ENCODE measurements at regions not wholly inside any gene's neighbourhood (a gene's known extent, or its start where the extent isn't known, plus 50 kb on each side); places are given as distances from the start of the nearest gene placed in this dataset.

GRCh38 chr19:29324717-29325116, 111.8 kb upstream of the UQCRFS1 start:
- DNase-seq = no peak

GRCh38 chr19:29325241-29325975, 112.5 kb upstream of the UQCRFS1 start:
- no peak for DNase-seq

GRCh38 chr19:29326351-29326750, 113.4 kb upstream of the UQCRFS1 start:
- no peak for DNase-seq

GRCh38 chr19:29326849-29327840, 114.2 kb upstream of the UQCRFS1 start:
- DNase-seq = no peak

- DNase-seq = no peak
Measured at GRCh38 chr19:29328586-29328985, 115.6 kb upstream of the UQCRFS1 start.

- DNase-seq = no peak
Measured at GRCh38 chr19:29329460-29330134, 116.6 kb upstream of the UQCRFS1 start.

GRCh38 chr19:29336425-29336824, 123.5 kb upstream of the UQCRFS1 start:
- no peak for DNase-seq

GRCh38 chr19:29337029-29337428, 124.1 kb upstream of the UQCRFS1 start:
- no peak for DNase-seq

- no peak for DNase-seq
Measured at GRCh38 chr19:29338480-29338879, 125.5 kb upstream of the UQCRFS1 start.

- no peak for DNase-seq
Measured at GRCh38 chr19:29342721-29343120, 129.8 kb upstream of the UQCRFS1 start.

GRCh38 chr19:29364224-29364726, 151.3 kb upstream of the UQCRFS1 start:
- DNase-seq = no peak

GRCh38 chr19:29364999-29365398, 152.0 kb upstream of the UQCRFS1 start:
- no peak for DNase-seq

- DNase-seq = no peak
Measured at GRCh38 chr19:29365836-29366417, 153.0 kb upstream of the UQCRFS1 start.

GRCh38 chr19:29366757-29367156, 153.8 kb upstream of the UQCRFS1 start:
- no peak for DNase-seq

GRCh38 chr19:29367791-29368222, 154.9 kb upstream of the UQCRFS1 start:
- DNase-seq = no peak

GRCh38 chr19:29370276-29370675, 155.5 kb upstream of the VSTM2B start:
- DNase-seq = no peak

GRCh38 chr19:29371251-29372090, 154.3 kb upstream of the VSTM2B start:
- no peak for DNase-seq

GRCh38 chr19:29372091-29372415, 153.7 kb upstream of the VSTM2B start:
- no peak for DNase-seq

- no peak for DNase-seq
Measured at GRCh38 chr19:29372461-29372860, 153.3 kb upstream of the VSTM2B start.

GRCh38 chr19:29372921-29373797, 152.6 kb upstream of the VSTM2B start:
- DNase-seq = no peak

All from CD4-positive, alpha-beta T cell treated with Interleukin-17A for 1 hour (primary cell).